ACC112 (cell line): ENCODE measurements at regions not wholly inside any gene's neighbourhood (a gene's known extent, or its start where the extent isn't known, plus 50 kb on each side); places are given as distances from the start of the nearest gene placed in this dataset.

ENCODE experiments used
- H2AFZ ChIP-seq: fragments of 200-600 bp; sonication (generic); one replicate; pipeline ENCODE4 v1.6.0; 2017; ENCODE audit warnings: antibody characterized with exemption, low read length; ENCODE audit not compliant: unreplicated experiment
- H3K27ac ChIP-seq: fragments of 200-600 bp; sonication (generic); 2 replicates; pipeline ENCODE4 v1.5.1; 2014; ENCODE audit warnings: low read depth, mild to moderate bottlenecking, antibody characterized with exemption, low read length, moderate library complexity
- H3K27me3 ChIP-seq: fragments of 200-600 bp; sonication (generic); 2 replicates; pipeline ENCODE4 v1.6.1; 2014; ENCODE audit warnings: mild to moderate bottlenecking, antibody characterized with exemption, low read length, moderate library complexity, mixed read lengths; ENCODE audit not compliant: insufficient read depth
- H3K36me3 ChIP-seq: fragments of 200-600 bp; sonication (generic); 2 replicates; pipeline ENCODE4 v1.6.1; 2016; ENCODE audit warnings: mild to moderate bottlenecking, antibody characterized with exemption, low read length, moderate library complexity, mixed read lengths; ENCODE audit not compliant: insufficient read depth
- H3K4me1 ChIP-seq: fragments of 200-600 bp; sonication (generic); one replicate; pipeline ENCODE4 v1.6.1; 2016; ENCODE audit warnings: low read length, mixed read lengths; ENCODE audit not compliant: insufficient read depth, unreplicated experiment, control insufficient read depth
- H3K4me3 ChIP-seq: fragments of 200-600 bp; sonication (generic); 2 replicates; pipeline ENCODE4 v1.5.1; 2014; ENCODE audit warnings: mild to moderate bottlenecking, low read depth, low read length
- H3K79me2 ChIP-seq: fragments of 200-600 bp; sonication (generic); one replicate; pipeline ENCODE4 v1.6.0; 2016; ENCODE audit warnings: low read length; ENCODE audit not compliant: control insufficient read depth, unreplicated experiment, insufficient read depth

GRCh38 chr18:10047237-10047636, 133.4 kb downstream of the VAPA start:
- Histone ChIP-seq H3K4me1 (peaks cover 7% of the 10 kb centered on the region), H3K27ac (no peak overlapping the region), H3K79me2 (no peaks in the 10 kb centered on the region), H2AFZ (no peak overlapping the region), H3K27me3 (no peaks in the 10 kb centered on the region), H3K4me3 (no peak overlapping the region), H3K36me3 (no peaks in the 10 kb centered on the region)

- Histone ChIP-seq H3K4me3 (no peak overlapping the region), H3K27me3 (no peaks in the 10 kb centered on the region), H3K36me3 (no peaks in the 10 kb centered on the region), H3K27ac (no peak overlapping the region), H2AFZ (no peak overlapping the region), H3K4me1 (peaks cover 10% of the 10 kb centered on the region), H3K79me2 (no peaks in the 10 kb centered on the region)
These were observed 135.9 kb downstream of the VAPA start for GRCh38 chr18:10049747-10050146.

DNA sequence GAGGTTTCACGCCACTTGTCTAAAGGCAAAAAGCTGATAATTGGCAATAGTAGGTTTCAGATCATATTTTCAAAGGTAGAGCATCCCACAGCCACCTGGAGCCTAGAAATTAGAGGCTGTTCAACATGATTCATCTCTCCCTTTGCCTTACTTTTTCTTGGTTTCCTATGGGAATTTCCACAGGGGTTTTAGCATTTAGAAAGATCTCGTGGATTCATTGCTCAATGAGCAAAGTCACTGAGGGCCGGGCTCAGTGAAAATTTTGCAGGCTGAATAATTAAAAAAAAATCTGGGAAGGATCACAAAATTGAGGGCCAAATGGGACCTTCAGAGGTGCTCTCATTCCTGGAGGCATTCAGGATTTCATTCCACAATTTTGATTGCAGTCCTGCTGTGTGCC, 137.1 kb downstream of the VAPA start:
- Histone ChIP-seq H3K4me3 (no peak overlapping the region), H3K79me2 (no peaks in the 10 kb centered on the region), H3K36me3 (no peaks in the 10 kb centered on the region), H3K4me1 (peaks cover 10% of the 10 kb centered on the region), H3K27ac (no peak overlapping the region), H3K27me3 (no peaks in the 10 kb centered on the region), H2AFZ (no peak overlapping the region)

DNA sequence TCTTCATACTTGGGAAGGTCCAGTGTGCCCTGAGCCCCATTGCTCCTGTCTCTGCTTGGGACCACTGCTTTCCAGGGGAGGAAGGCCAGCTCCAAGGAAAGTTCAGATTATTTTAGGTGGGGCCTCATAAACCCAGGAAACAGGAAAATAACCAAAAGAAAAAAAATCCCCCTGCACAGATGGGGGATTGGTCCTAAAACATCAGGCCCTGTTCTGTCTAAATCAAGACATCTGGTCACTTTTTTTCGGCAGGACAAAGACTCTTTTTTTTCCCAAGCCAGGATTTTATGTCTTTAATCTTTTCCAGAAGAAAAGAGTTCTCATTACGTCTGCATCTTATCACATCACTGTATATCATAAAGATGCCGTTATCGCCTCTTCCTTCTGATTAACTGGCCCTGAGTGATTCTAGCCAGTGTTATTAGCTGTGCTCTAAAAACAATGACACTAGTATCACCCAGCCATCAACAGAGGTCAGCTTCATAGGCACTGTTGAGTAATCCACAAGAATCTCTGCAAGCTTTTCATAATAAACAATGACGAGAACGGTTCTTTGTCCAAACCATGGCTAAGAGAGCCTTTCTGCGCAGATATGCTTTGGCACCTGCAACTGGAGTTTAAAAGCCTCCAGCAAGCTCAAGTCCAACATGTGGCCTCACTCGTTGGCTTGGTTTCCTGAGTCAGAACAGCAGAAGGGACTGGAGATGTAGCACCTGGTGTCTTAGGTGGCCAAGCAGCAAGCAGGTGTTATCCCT, 138.2 kb downstream of the VAPA start:
- H3K27ac ChIP-seq = no peak overlapping the region
- no peak overlapping the region for H2AFZ ChIP-seq
- H3K36me3 ChIP-seq = no peaks in the 10 kb centered on the region
- no peaks in the 10 kb centered on the region for H3K27me3 ChIP-seq
- no peaks in the 10 kb centered on the region for H3K79me2 ChIP-seq
- H3K4me3 ChIP-seq = no peak overlapping the region
- H3K4me1 ChIP-seq = peaks cover 14% of the 10 kb centered on the region

- no peak overlapping the region for H3K27ac ChIP-seq
- peaks cover 22% of the 10 kb centered on the region for H3K4me1 ChIP-seq
- no peaks in the 10 kb centered on the region for H3K27me3 ChIP-seq
- H3K4me3 ChIP-seq = no peak overlapping the region
- no peak overlapping the region for H2AFZ ChIP-seq
- H3K36me3 ChIP-seq = no peaks in the 10 kb centered on the region
- H3K79me2 ChIP-seq = no peaks in the 10 kb centered on the region
These were observed 139.1 kb downstream of the VAPA start for GRCh38 chr18:10052871-10053270.

DNA sequence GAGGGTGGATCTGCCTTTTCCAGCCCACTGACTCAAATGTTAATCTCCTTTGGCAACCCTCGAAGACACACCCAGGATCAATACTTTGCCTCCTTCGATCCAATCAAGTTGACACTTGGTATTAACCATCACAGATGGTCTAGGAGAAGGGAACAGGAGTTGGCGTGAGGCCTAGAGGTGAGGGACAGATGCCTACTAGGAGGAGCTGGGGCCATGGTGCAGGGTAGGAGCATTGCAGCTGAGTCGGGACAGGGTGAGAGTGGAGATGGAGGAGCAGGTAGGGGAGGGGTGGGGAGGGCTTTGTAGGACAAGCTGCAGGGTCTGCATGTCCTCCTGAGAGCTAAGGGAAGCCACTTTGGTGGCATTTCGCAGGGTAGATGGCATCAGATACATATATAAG, 140.0 kb downstream of the VAPA start:
- no peaks in the 10 kb centered on the region for H3K27me3 ChIP-seq
- no peaks in the 10 kb centered on the region for H3K36me3 ChIP-seq
- no peak overlapping the region for H3K27ac ChIP-seq
- H3K4me1 ChIP-seq = peaks cover 32% of the 10 kb centered on the region
- no peak overlapping the region for H2AFZ ChIP-seq
- no peak overlapping the region for H3K4me3 ChIP-seq
- H3K79me2 ChIP-seq = no peaks in the 10 kb centered on the region

DNA sequence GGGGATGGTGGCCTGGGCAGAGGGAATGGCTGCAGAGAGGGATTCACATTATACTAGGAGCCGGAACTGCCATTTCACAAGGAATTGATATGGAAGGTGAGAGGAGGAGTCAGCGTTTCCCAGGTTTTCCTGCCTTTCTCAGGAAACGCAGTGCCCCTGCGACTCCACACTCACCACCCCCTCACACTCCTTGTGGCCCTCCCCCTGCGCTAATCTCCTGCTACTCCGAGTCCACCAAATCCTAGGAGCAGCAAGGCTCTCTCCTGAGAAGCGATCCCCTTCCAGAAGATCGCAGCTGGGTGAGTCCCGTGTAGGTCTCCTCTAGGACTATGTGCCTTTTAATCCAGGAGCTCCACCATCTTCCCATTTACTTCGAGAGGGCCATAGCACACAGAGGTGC, 140.6 kb downstream of the VAPA start:
- Histone ChIP-seq H3K27me3 (no peaks in the 10 kb centered on the region), H2AFZ (no peak overlapping the region), H3K36me3 (no peaks in the 10 kb centered on the region), H3K4me1 (peaks cover 35% of the 10 kb centered on the region), H3K27ac (no peak overlapping the region), H3K79me2 (no peaks in the 10 kb centered on the region), H3K4me3 (no peak overlapping the region)

- H3K27me3 ChIP-seq = no peaks in the 10 kb centered on the region
- no peak overlapping the region for H2AFZ ChIP-seq
- peaks cover 35% of the 10 kb centered on the region for H3K4me1 ChIP-seq
- H3K36me3 ChIP-seq = no peaks in the 10 kb centered on the region
- no peak overlapping the region for H3K4me3 ChIP-seq
- H3K79me2 ChIP-seq = no peaks in the 10 kb centered on the region
- H3K27ac ChIP-seq = no peak overlapping the region
These were observed 141.4 kb downstream of the VAPA start for GRCh38 chr18:10055125-10055750.

DNA sequence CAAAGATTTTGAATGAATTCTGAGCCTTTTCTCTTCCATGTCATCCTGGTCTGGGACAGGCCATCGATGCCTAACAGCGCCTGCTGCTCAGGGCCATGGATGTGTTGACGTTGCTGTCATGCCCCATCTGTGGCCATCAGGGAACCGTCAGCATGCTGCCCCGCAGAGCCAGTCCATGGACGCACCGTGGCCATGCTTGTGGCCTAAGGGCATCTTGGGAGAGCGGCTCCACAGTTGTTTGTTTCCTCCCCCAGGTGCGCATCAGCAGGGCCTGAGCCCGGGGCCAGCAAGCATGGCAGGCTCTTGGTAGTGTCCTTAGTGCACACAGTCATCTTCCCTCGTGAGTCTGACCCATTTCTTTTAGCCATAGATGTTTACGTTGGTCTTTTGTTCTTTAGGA, 142.7 kb downstream of the VAPA start:
- Histone ChIP-seq H3K27ac (peak overlapping the region; percentile 97), H3K4me3 (no peak overlapping the region), H3K36me3 (no peaks in the 10 kb centered on the region), H3K27me3 (no peaks in the 10 kb centered on the region), H3K4me1 (peaks cover 35% of the 10 kb centered on the region), H2AFZ (no peak overlapping the region), H3K79me2 (no peaks in the 10 kb centered on the region)

- Histone ChIP-seq H2AFZ (peak overlapping the region; percentile 33), H3K27me3 (no peaks in the 10 kb centered on the region), H3K36me3 (no peaks in the 10 kb centered on the region), H3K27ac (peak overlapping the region; percentile 97), H3K4me1 (peaks cover 26% of the 10 kb centered on the region), H3K4me3 (peak overlapping the region; percentile 55; the same call in 1 of the 2 replicates), H3K79me2 (no peaks in the 10 kb centered on the region)
These were observed 143.6 kb downstream of the VAPA start for GRCh38 chr18:10057401-10057893.
